GM12801 (cell line): ENCODE measurements at regions not wholly inside any gene's neighbourhood (a gene's known extent, or its start where the extent isn't known, plus 50 kb on each side); places are given as distances from the start of the nearest gene placed in this dataset.

Source experiments
- TF ChIP-seq, protein P1 (sequence below): IDR thresholded peaks from one replicate; pipeline ENCODE4 v1.5.1; 2011; ENCODE audit warnings: control low read depth; ENCODE audit not compliant: insufficient read length; ENCODE audit errors: extremely low read depth

DNA sequence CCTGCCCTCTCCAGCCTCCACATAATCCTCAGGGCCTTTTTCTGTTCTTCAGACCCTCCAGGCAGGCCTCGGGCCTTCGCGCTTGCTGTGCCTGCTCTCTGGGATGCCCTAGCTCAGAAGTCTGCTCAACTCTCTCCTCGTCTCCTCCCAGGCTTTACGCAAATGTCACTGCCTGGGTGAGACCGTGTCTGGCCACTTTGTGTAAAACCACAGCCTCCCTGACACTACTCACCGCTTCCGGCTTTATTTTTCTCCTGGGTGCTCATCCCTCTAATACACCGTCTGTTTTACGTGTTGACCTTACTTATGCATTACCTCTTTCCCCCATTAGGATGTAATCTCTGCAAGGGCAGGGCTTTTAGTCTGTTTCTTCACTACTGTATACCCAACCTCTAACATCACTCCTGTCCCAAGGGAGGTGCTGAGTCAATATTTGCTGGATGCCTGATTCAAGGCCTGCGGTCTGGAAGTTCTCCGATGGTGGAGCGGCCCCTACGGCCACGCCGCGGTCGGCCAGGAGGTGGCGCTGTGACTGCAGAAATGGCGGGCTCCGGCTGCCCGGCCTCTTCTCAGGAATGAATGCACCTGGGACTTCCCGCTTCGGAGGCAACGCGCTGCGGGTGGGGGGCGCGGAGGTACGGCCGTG, 58.2 kb upstream of the THY1 start:
- TF ChIP-seq, protein P1, sequence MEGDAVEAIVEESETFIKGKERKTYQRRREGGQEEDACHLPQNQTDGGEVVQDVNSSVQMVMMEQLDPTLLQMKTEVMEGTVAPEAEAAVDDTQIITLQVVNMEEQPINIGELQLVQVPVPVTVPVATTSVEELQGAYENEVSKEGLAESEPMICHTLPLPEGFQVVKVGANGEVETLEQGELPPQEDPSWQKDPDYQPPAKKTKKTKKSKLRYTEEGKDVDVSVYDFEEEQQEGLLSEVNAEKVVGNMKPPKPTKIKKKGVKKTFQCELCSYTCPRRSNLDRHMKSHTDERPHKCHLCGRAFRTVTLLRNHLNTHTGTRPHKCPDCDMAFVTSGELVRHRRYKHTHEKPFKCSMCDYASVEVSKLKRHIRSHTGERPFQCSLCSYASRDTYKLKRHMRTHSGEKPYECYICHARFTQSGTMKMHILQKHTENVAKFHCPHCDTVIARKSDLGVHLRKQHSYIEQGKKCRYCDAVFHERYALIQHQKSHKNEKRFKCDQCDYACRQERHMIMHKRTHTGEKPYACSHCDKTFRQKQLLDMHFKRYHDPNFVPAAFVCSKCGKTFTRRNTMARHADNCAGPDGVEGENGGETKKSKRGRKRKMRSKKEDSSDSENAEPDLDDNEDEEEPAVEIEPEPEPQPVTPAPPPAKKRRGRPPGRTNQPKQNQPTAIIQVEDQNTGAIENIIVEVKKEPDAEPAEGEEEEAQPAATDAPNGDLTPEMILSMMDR = peak; percentile 55

DNA sequence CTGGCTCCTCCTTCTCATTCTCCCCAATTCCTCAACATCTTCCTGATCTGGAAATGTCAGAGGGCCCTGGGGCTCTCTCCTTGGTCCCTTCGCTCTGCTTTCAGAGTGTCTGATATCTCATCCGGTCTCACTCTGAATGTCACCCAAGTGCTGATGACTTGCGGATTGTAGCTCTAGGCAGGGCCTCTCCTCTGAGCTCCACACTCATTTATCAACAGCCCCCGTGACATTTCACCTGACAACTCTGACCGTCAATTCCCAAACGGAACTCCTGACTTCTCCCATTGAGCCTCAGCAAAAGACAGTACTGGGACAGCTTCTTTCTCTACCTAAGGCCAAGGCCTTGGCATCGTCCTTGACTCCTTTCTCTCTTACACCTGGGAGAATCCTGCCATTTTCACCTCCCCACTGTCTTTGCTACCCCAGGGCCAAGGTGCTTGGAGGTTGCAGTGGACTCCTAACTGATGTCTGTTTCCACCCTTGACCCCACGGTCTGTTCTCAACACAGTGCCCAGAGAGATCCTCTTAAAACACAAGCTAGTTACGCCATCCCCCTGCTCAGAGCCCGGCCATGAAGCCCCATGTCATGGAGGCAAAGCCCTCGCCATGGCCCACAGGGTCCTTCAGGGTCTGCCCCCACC, 57.5 kb upstream of the THY1 start:
- TF ChIP-seq, protein P1 = no peak

DNA sequence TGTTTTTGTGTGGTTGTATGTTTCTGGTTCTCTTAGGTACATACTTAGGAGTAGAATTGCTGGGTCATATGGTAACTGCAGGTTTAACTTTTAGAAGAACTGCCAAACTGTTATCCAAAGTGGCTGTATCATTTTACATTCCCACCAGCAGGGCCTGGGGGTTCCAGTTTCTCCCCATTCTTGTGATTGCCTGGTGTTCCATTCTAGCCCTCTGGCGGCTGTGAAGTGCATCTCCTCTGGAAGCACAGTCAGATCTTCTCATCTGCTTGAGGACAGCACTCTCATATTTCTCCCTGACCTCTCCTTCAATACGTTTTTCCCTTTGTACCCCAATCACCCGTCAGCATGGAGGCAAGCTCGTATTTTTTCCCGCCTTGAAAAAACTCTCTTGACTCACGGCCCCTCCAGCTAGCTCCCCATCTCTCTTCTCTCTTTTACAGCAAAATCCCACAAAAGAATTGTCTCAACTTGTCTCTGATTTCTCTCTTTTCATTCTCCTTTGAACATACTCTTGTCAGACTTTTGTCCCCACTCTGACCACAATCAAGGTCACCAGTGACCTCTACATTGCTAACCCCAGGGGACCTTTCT, 56.8 kb upstream of the THY1 start:
- TF ChIP-seq, protein P1 = no peak

DNA sequence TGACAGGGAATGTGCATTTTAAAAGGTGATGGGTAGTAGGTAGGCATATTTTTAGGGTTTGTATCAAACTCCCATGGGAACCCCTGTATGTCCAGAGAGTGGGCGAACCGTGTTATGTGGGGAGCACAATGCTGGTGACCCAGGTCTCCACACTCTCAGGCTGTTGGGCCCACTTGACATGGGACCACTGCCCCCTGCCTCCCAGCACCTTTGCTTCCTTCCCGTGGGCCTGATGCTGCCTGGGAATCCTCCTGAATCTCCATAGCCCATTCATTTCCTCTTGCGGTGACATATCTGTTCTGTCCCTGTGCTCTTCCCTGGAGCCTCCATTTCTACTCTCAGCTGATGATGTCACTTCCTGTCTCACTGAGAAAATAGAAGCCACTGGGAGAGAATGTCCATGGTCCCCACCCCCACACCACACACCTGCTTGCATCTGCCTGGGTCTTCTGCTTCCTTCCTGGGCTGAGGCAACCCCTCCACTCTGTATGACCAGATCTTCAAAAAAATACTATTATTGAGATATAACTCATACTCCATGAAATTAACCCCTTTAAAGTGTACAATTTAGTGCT, 55.8 kb upstream of the THY1 start:
- TF ChIP-seq, protein P1 = no peak

DNA sequence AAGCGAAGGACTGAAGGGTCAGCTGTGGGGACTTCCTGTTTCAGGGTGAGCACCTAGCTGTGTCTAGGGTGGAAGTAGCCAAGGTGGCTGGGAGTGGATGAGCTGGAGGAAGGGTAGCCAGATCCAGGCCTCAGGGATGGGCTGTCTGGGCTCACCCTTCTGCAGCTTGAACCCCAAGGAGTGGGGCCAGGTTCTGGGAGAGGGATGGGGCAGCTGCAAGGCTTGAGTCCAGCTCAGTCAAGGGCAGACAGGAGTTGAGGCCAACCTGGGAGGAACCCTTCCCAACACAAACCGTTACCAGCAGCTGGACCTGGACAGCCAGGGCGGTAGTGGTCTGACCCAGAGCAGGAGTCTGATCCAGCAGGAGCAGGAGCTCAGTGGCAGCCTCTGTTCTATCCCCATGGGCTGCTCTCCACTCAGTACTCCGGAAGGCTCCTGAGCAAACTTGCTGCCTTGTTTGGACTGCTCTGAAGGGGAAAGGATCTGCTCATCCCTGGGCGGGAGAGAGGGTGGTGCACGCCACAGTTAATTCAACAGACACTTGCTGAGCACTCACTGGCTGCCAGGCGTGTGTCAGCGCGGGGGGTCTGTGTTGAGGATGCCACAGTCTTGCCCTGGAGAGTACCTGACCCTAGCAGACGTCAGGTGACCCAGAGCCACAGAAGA, 53.8 kb upstream of the THY1 start:
- TF ChIP-seq, protein P1 = no peak

DNA sequence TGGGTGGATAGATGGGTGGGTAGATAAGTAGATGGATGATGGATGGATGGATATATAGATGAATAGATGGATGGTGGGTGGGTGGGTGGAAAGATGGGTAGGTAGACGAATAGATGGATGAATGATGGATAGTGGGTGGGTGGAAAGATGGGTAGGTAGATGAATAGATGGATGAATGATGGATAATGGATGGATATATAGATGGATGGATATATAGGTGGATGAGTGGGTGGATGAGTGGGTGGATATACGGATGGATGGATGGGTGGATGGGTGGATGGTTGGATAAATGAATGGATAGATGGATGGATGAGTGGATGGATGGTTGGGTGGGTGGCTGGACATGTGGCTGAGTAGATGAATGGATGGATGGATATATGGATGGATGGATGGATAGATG, 53.1 kb upstream of the THY1 start:
- TF ChIP-seq, protein P1 = no peak
